Liver (tissue), 8 donors: ENCODE measurements at regions not wholly inside any gene's neighbourhood (a gene's known extent, or its start where the extent isn't known, plus 50 kb on each side); places are given as distances from the start of the nearest gene placed in this dataset.

ENCODE experiments used
- DNase-seq: peaks from one replicate; pipeline ENCODE4 v3.0.0-alpha.2; 2017; ENCODE audit warnings: low spot score
- H3K27ac ChIP-seq, 2 donors: one replicate each; pipeline ENCODE4 v1.7.0; 2013; ENCODE audit warnings: inconsistent platforms in 2 of 2, low read length in 2 of 2, control low read depth in 1 of 2, low read depth in 1 of 2, mild to moderate bottlenecking in 1 of 2
- H3K27me3 ChIP-seq, 4 donors: one replicate each; pipeline versions ENCODE4 v1.6.1 to v1.7.0; 2013; ENCODE audit warnings: low read length in 3 of 4, inconsistent platforms in 1 of 4, mild to moderate bottlenecking in 1 of 4, moderate library complexity in 1 of 4; ENCODE audit not compliant: control insufficient read depth in 4 of 4, insufficient read depth in 4 of 4
- H3K36me3 ChIP-seq, 4 donors: one replicate each; pipeline versions ENCODE4 v1.6.1 to v1.7.0; 2013; ENCODE audit warnings: low read length in 3 of 4, mild to moderate bottlenecking in 3 of 4, low read depth in 1 of 4, moderate library complexity in 1 of 4; ENCODE audit not compliant: control insufficient read depth in 4 of 4, insufficient read depth in 3 of 4
- H3K4me1 ChIP-seq, 4 donors: one replicate each; pipeline versions ENCODE4 v1.6.1 to v1.7.0; 2013; ENCODE audit warnings: low read length in 3 of 4, mild to moderate bottlenecking in 3 of 4, moderate library complexity in 1 of 4; ENCODE audit not compliant: control insufficient read depth in 4 of 4, insufficient read depth in 4 of 4
- H3K4me3 ChIP-seq, 3 donors: one replicate each; pipeline versions ENCODE4 v1.6.1 to v1.7.0; 2013; ENCODE audit warnings: low read length in 3 of 3, control low read depth in 1 of 3, low read depth in 1 of 3, mild to moderate bottlenecking in 1 of 3
- H3K9ac ChIP-seq, 2 donors: one replicate each; pipeline ENCODE4 v1.7.0; 2013; ENCODE audit warnings: low read length in 2 of 2, mild to moderate bottlenecking in 2 of 2, moderate library complexity in 2 of 2, control low read depth in 1 of 2, low read depth in 1 of 2
- H3K9me3 ChIP-seq, 4 donors: one replicate each; pipeline versions ENCODE4 v1.6.1 to v1.7.0; 2013; ENCODE audit warnings: low read length in 3 of 4; ENCODE audit not compliant: control insufficient read depth in 4 of 4
- ATF3 ChIP-seq: IDR thresholded peaks from 2 replicates; pipeline ENCODE4 v1.6.1; 2016; ENCODE audit warnings: antibody characterized with exemption
- CTCF ChIP-seq: fragments of 150-350 bp; IDR thresholded peaks from 2 replicates; pipeline ENCODE4 v1.5.1; 2017; ENCODE audit warnings: improper control_type of control experiment, low read depth, low read length; ENCODE audit not compliant: missing input control
- EGR1 ChIP-seq, 2 donors: IDR thresholded peaks; 2 replicates each; pipeline ENCODE4 v1.6.1; 2016 to 2018; ENCODE audit warnings: antibody characterized with exemption in 2 of 2, low read depth in 2 of 2
- FOXA1 ChIP-seq: IDR thresholded peaks from 2 replicates; pipeline ENCODE4 v1.6.1; 2016; ENCODE audit warnings: antibody characterized with exemption
- FOXA2 ChIP-seq: IDR thresholded peaks from 2 replicates; pipeline ENCODE4 v1.6.1; 2016; ENCODE audit warnings: antibody characterized with exemption
- GABPA ChIP-seq, 2 donors: IDR thresholded peaks in 1 of 2; conservative IDR thresholded peaks in 1 of 2; 2 replicates each; pipeline ENCODE4 v1.6.1; 2016; ENCODE audit warnings: antibody characterized with exemption in 2 of 2, mild to moderate bottlenecking in 1 of 2, moderate library complexity in 1 of 2
- HNF4A ChIP-seq, 2 donors: conservative IDR thresholded peaks; 2 replicates each; pipeline ENCODE4 v1.6.1; 2016; ENCODE audit warnings: antibody characterized with exemption in 2 of 2, mild to moderate bottlenecking in 2 of 2
- HNF4G ChIP-seq: IDR thresholded peaks from 2 replicates; pipeline ENCODE4 v1.6.1; 2016; ENCODE audit warnings: antibody characterized with exemption
- JUND ChIP-seq, 2 donors: IDR thresholded peaks; 2 replicates each; pipeline ENCODE4 v1.6.1; 2016; ENCODE audit warnings: antibody characterized with exemption in 2 of 2
- MAX ChIP-seq: IDR thresholded peaks from 2 replicates; pipeline ENCODE4 v1.6.1; 2016; ENCODE audit warnings: antibody characterized with exemption
- NR2F2 ChIP-seq: IDR thresholded peaks from 2 replicates; pipeline ENCODE4 v1.6.1; 2016; ENCODE audit warnings: antibody characterized with exemption
- RAD21 ChIP-seq, 2 donors: IDR thresholded peaks; 2 replicates each; pipeline ENCODE4 v1.6.1; 2016; ENCODE audit warnings: antibody characterized with exemption in 2 of 2, mild to moderate bottlenecking in 2 of 2
- REST ChIP-seq: IDR thresholded peaks from 2 replicates; pipeline ENCODE4 v1.6.1; 2016; ENCODE audit warnings: antibody characterized with exemption, mild to moderate bottlenecking
- RXRA ChIP-seq, 2 donors: IDR thresholded peaks; 2 replicates each; pipeline ENCODE4 v1.6.1; 2017 to 2018; ENCODE audit warnings: antibody characterized with exemption in 2 of 2, mild to moderate bottlenecking in 1 of 2
- SP1 ChIP-seq: IDR thresholded peaks from 2 replicates; pipeline ENCODE4 v1.6.1; 2018; ENCODE audit warnings: antibody characterized with exemption, mild to moderate bottlenecking
- TAF1 ChIP-seq: conservative IDR thresholded peaks from 2 replicates; pipeline ENCODE4 v1.6.1; 2016; ENCODE audit warnings: antibody characterized with exemption, mild to moderate bottlenecking
- YY1 ChIP-seq: IDR thresholded peaks from 2 replicates; pipeline ENCODE4 v1.6.1; 2016; ENCODE audit warnings: antibody characterized with exemption, mild to moderate bottlenecking
- ZBTB33 ChIP-seq: IDR thresholded peaks from 2 replicates; pipeline ENCODE4 v1.6.1; 2016; ENCODE audit warnings: antibody characterized with exemption
- whole genome bisulfite sequencing: extraction: QIAGEN DNeasy Blood & Tissue Kit; methylation state at CpG from one replicate; pipeline ENCODE4 v1.1.7; 2013; 5-methylcytosine and 5-hydroxymethylcytosine counted together
- donor health status: healthy.
- donor health status: healthy.
- donor health status: healthy.
- donor health status: healthy.
- donor health status: healthy.

GRCh38 chr3:194949592-194949991 is 263.9 kb downstream of the FAM43A start:
- DNase-seq = no peak
- Histone ChIP-seq H3K27ac (no peak overlapping the region), H3K36me3 (no peaks in the 10 kb centered on the region), H3K27me3 (no peaks in the 10 kb centered on the region), H3K9ac (no peak overlapping the region), H3K4me1 (peaks cover 0 to 6% (median under 1%) of the 10 kb centered on the region in 4 donors), H3K9me3 (peaks cover 0 to 4% (median 0%) of the 10 kb centered on the region in 4 donors), H3K4me3 (no peak overlapping the region)
- 80% methylated on average over 3 of the region's 3 CpGs for WGBS
- no peak for TF ChIP-seq EGR1 (IDR thresholded peaks at IDR 0.05; ENCODE audit: low read depth in 2 of 2)
- no peak for TF ChIP-seq HNF4G
- TF ChIP-seq ATF3 = no peak
- no peak for TF ChIP-seq FOXA1
- no peak for TF ChIP-seq CTCF
- TF ChIP-seq GABPA (IDR thresholded peaks at IDR 0.05 in 1 of 2, conservative IDR thresholded peaks at IDR 0.05 in 1 of 2) = no peak
- TF ChIP-seq ZBTB33 = no peak
- TF ChIP-seq MAX = no peak
- no peak for TF ChIP-seq JUND (IDR thresholded peaks at IDR 0.05)
- no peak for TF ChIP-seq NR2F2
- no peak for TF ChIP-seq SP1
- TF ChIP-seq YY1 = no peak
- no peak for TF ChIP-seq TAF1
- TF ChIP-seq FOXA2 = no peak
- no peak for TF ChIP-seq REST
- no peak for TF ChIP-seq RAD21 (IDR thresholded peaks at IDR 0.05)
- no peak for TF ChIP-seq HNF4A (conservative IDR thresholded peaks at IDR 0.05)
- no peak for TF ChIP-seq RXRA (IDR thresholded peaks at IDR 0.05)
